ENCODE measurements at regions not wholly inside any gene's neighbourhood (a gene's known extent, or its start where the extent isn't known, plus 50 kb on each side); places are given as distances from the start of the nearest gene placed in this dataset.
A peak's percentile ranks its signal among the peaks of the same experiment; 100 is the strongest.

- peak; percentile 96 for TF ChIP-seq RERE (CRISPR knock-in tag; IDR thresholded peaks at IDR 0.05; ENCODE audit: low read depth)
- peak; percentile 97 for TF ChIP-seq BRF2 (CRISPR knock-in tag; IDR thresholded peaks at IDR 0.05)
- peak; percentile 94 for TF ChIP-seq PPARG (CRISPR knock-in tag; conservative IDR thresholded peaks at IDR 0.05)
- peak; percentile 99 for TF ChIP-seq TCF7 (IDR thresholded peaks at IDR 0.05; ENCODE audit: low read depth)
- TF ChIP-seq SNRNP70 (IDR thresholded peaks at IDR 0.05; ENCODE audit: low read depth, low read length) = no peak
- TF ChIP-seq E2F5 (CRISPR knock-in tag; conservative IDR thresholded peaks at IDR 0.05) = no peak
- TF ChIP-seq ZNF280B (CRISPR knock-in tag; IDR thresholded peaks at IDR 0.05; ENCODE audit: borderline replicate concordance) = no peak
- no peak for TF ChIP-seq IRF9 (CRISPR knock-in tag; IDR thresholded peaks at IDR 0.05; ENCODE audit: borderline replicate concordance)
- TF ChIP-seq ZNF17 (CRISPR knock-in tag; IDR thresholded peaks at IDR 0.05) = no peak
- TF ChIP-seq BHLHE40 (IDR thresholded peaks at IDR 0.05; ENCODE audit: low read length) = no peak
- TF ChIP-seq FOSL1 (CRISPR knock-in tag; IDR thresholded peaks at IDR 0.05; ENCODE audit: borderline replicate concordance) = peak; percentile 91
- TF ChIP-seq NR2F1 (CRISPR knock-in tag; IDR thresholded peaks at IDR 0.05) = peak; percentile 81 to 87
- TF ChIP-seq ZNF143 (CRISPR knock-in tag; IDR thresholded peaks at IDR 0.05) = peak; percentile 57; the same call in 1 of the 2 replicates
- no peak for TF ChIP-seq NFIB (CRISPR knock-in tag; IDR thresholded peaks at IDR 0.05; ENCODE audit: borderline replicate concordance)
- peak; percentile 62 for TF ChIP-seq NFYC (CRISPR knock-in tag; IDR thresholded peaks at IDR 0.05)
- TF ChIP-seq ELK4 (CRISPR knock-in tag; IDR thresholded peaks at IDR 0.05; ENCODE audit: borderline replicate concordance) = no peak
- peak; percentile 55; the same call in 1 of the 2 replicates for TF ChIP-seq SIN3A (IDR thresholded peaks at IDR 0.05; ENCODE audit: borderline replicate concordance, low read depth, low read length)
Measured at GRCh38 chr14:37864861-37865718, 269.7 kb downstream of the TTC6 start (continued).
